ENCODE measurements at regions not wholly inside any gene's neighbourhood (a gene's known extent, or its start where the extent isn't known, plus 50 kb on each side); places are given as distances from the start of the nearest gene placed in this dataset.
"Not testable (repeated sequence)": the region's sequence is repeated elsewhere in the genome, so short reads cannot be mapped to it uniquely, and the experiment has no call there.

- H3K4me1 Mint-ChIP-seq (ENCODE audit: low read depth); H3K36me3 Mint-ChIP-seq; POLR2A ChIA-PET; H3K27ac Mint-ChIP-seq; H3K4me3 Mint-ChIP-seq; H3K27me3 Mint-ChIP-seq; DNase-seq; CTCF ChIA-PET; intact Hi-C loops (cut with micrococcal nuclease): not testable (repeated sequence)
- H3K9me3 Mint-ChIP-seq = peaks cover 15% of the 10 kb centered on the region
These were observed 738.6 kb upstream of the DEFB115 start for GRCh38 chr20:30518906-30519305.

GRCh38 chr20:30521686-30522415 lies 735.6 kb upstream of the DEFB115 start:
- intact Hi-C loops (cut with micrococcal nuclease); POLR2A ChIA-PET; H3K4me1 Mint-ChIP-seq (ENCODE audit: low read depth); H3K9me3 Mint-ChIP-seq; H3K27me3 Mint-ChIP-seq; H3K36me3 Mint-ChIP-seq; H3K27ac Mint-ChIP-seq; H3K4me3 Mint-ChIP-seq; DNase-seq; CTCF ChIA-PET: not testable (repeated sequence)

GRCh38 chr20:30524155-30524554 lies 733.3 kb upstream of the DEFB115 start:
- H3K27me3 Mint-ChIP-seq; H3K36me3 Mint-ChIP-seq; H3K27ac Mint-ChIP-seq; H3K4me1 Mint-ChIP-seq (ENCODE audit: low read depth); POLR2A ChIA-PET; DNase-seq; CTCF ChIA-PET; H3K9me3 Mint-ChIP-seq; intact Hi-C loops (cut with micrococcal nuclease); H3K4me3 Mint-ChIP-seq: not testable (repeated sequence)

GRCh38 chr20:30524761-30525160 lies 732.7 kb upstream of the DEFB115 start:
- CTCF ChIA-PET; H3K27ac Mint-ChIP-seq; H3K4me3 Mint-ChIP-seq; H3K36me3 Mint-ChIP-seq; H3K27me3 Mint-ChIP-seq; POLR2A ChIA-PET; H3K4me1 Mint-ChIP-seq (ENCODE audit: low read depth); DNase-seq; H3K9me3 Mint-ChIP-seq; intact Hi-C loops (cut with micrococcal nuclease): not testable (repeated sequence)

- H3K4me3 Mint-ChIP-seq; H3K27me3 Mint-ChIP-seq; CTCF ChIA-PET; H3K4me1 Mint-ChIP-seq (ENCODE audit: low read depth); H3K27ac Mint-ChIP-seq; POLR2A ChIA-PET; H3K36me3 Mint-ChIP-seq; H3K9me3 Mint-ChIP-seq; DNase-seq; intact Hi-C loops (cut with micrococcal nuclease): not testable (repeated sequence)
These were observed 723.8 kb upstream of the DEFB115 start for GRCh38 chr20:30533653-30534052.

- H3K4me3 Mint-ChIP-seq; CTCF ChIA-PET; H3K27ac Mint-ChIP-seq; intact Hi-C loops (cut with micrococcal nuclease); H3K36me3 Mint-ChIP-seq; H3K4me1 Mint-ChIP-seq (ENCODE audit: low read depth); POLR2A ChIA-PET; H3K27me3 Mint-ChIP-seq; H3K9me3 Mint-ChIP-seq: not testable (repeated sequence)
- peak; percentile 11 for DNase-seq
These were observed 720.0 kb upstream of the DEFB115 start for GRCh38 chr20:30537459-30537858.

GRCh38 chr20:30540330-30541069 lies 717.0 kb upstream of the DEFB115 start:
- H3K4me3 Mint-ChIP-seq; H3K36me3 Mint-ChIP-seq; H3K27me3 Mint-ChIP-seq; H3K4me1 Mint-ChIP-seq (ENCODE audit: low read depth); intact Hi-C loops (cut with micrococcal nuclease); CTCF ChIA-PET; POLR2A ChIA-PET; H3K9me3 Mint-ChIP-seq; DNase-seq; H3K27ac Mint-ChIP-seq: not testable (repeated sequence)

- DNase-seq; POLR2A ChIA-PET; H3K27ac Mint-ChIP-seq; H3K27me3 Mint-ChIP-seq; CTCF ChIA-PET; H3K4me1 Mint-ChIP-seq (ENCODE audit: low read depth); H3K36me3 Mint-ChIP-seq; H3K4me3 Mint-ChIP-seq; intact Hi-C loops (cut with micrococcal nuclease): not testable (repeated sequence)
- H3K9me3 Mint-ChIP-seq = peaks cover 17% of the 10 kb centered on the region
These were observed 706.2 kb upstream of the DEFB115 start for GRCh38 chr20:30551236-30551635.

GRCh38 chr20:30556797-30557196 lies 700.7 kb upstream of the DEFB115 start:
- not testable (repeated sequence) for H3K9me3 Mint-ChIP-seq

GRCh38 chr20:30565086-30565485 lies 692.4 kb upstream of the DEFB115 start:
- H3K4me1 Mint-ChIP-seq (ENCODE audit: low read depth); H3K4me3 Mint-ChIP-seq; H3K27ac Mint-ChIP-seq; POLR2A ChIA-PET; intact Hi-C loops (cut with micrococcal nuclease); DNase-seq; H3K27me3 Mint-ChIP-seq; CTCF ChIA-PET; H3K9me3 Mint-ChIP-seq; H3K36me3 Mint-ChIP-seq: not testable (repeated sequence)

More at GRCh38 chr20:30556797-30557196, 700.7 kb upstream of the DEFB115 start:
- intact Hi-C loops (cut with micrococcal nuclease); H3K27me3 Mint-ChIP-seq; POLR2A ChIA-PET; H3K36me3 Mint-ChIP-seq; DNase-seq; H3K27ac Mint-ChIP-seq; CTCF ChIA-PET; H3K4me1 Mint-ChIP-seq (ENCODE audit: low read depth); H3K4me3 Mint-ChIP-seq: not testable (repeated sequence)

GRCh38 chr20:30569867-30570266 lies 687.6 kb upstream of the DEFB115 start:
- intact Hi-C loops (cut with micrococcal nuclease); H3K36me3 Mint-ChIP-seq; DNase-seq; H3K4me3 Mint-ChIP-seq; H3K27ac Mint-ChIP-seq; POLR2A ChIA-PET; H3K9me3 Mint-ChIP-seq; H3K4me1 Mint-ChIP-seq (ENCODE audit: low read depth); CTCF ChIA-PET; H3K27me3 Mint-ChIP-seq: not testable (repeated sequence)

- H3K4me3 Mint-ChIP-seq; intact Hi-C loops (cut with micrococcal nuclease); H3K27me3 Mint-ChIP-seq; H3K9me3 Mint-ChIP-seq; H3K27ac Mint-ChIP-seq; DNase-seq; H3K36me3 Mint-ChIP-seq; POLR2A ChIA-PET; CTCF ChIA-PET; H3K4me1 Mint-ChIP-seq (ENCODE audit: low read depth): not testable (repeated sequence)
These were observed 686.8 kb upstream of the DEFB115 start for GRCh38 chr20:30570622-30571021.

- H3K27ac Mint-ChIP-seq; DNase-seq; H3K4me3 Mint-ChIP-seq; CTCF ChIA-PET; intact Hi-C loops (cut with micrococcal nuclease); H3K9me3 Mint-ChIP-seq; POLR2A ChIA-PET; H3K27me3 Mint-ChIP-seq; H3K36me3 Mint-ChIP-seq; H3K4me1 Mint-ChIP-seq (ENCODE audit: low read depth): not testable (repeated sequence)
These were observed 683.1 kb upstream of the DEFB115 start for GRCh38 chr20:30574337-30574736.

All from activated CD4-positive, alpha-beta memory T cell treated with anti-CD3 and anti-CD28 coated beads for 36 hours (primary cell).